ENCODE measurements at regions not wholly inside any gene's neighbourhood (a gene's known extent, or its start where the extent isn't known, plus 50 kb on each side); places are given as distances from the start of the nearest gene placed in this dataset.

GRCh38 chr3:31013090-31013489 is 118.6 kb upstream of the GADL1 start:
- no peaks in the 10 kb centered on the region for H3K36me3 ChIP-seq (ENCODE audit: insufficient read depth, low read length)
- H3K27me3 ChIP-seq (ENCODE audit: insufficient read depth, low read length) = no peaks in the 10 kb centered on the region
- peaks cover 6% of the 10 kb centered on the region for H3K4me1 ChIP-seq (ENCODE audit: insufficient read depth, low read length)
- H2AFZ ChIP-seq (ENCODE audit: low read depth, low read length) = no peak overlapping the region
- H3K4me3 ChIP-seq (ENCODE audit: low read length) = no peak overlapping the region
- H3K9me3 ChIP-seq (ENCODE audit: low read length) = no peaks in the 10 kb centered on the region

DNA sequence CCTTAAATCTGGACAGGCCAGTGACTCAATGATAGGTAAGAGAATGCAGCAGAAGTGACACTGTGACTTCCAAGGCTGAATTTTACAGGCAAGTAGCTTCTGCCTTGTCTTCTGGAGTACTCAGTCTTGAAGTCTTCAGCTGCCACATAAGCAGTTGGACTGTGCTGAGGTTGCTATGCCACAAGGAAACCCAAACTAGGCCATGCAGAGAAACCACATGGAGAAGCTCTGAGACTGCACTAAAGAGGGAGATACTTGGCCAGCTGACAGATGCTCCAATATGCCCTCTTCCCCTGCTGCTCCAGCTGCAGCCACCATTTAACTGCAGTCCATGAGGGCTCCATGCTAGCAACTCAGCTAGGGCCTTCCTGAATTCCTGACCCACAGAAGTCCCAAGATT is 119.4 kb upstream of the GADL1 start:
- Histone ChIP-seq H3K4me3 (ENCODE audit: low read length) (no peak overlapping the region), H3K9me3 (ENCODE audit: low read length) (no peaks in the 10 kb centered on the region), H3K4me1 (ENCODE audit: insufficient read depth, low read length) (peaks cover 6% of the 10 kb centered on the region), H2AFZ (ENCODE audit: low read depth, low read length) (no peak overlapping the region), H3K36me3 (ENCODE audit: insufficient read depth, low read length) (no peaks in the 10 kb centered on the region), H3K27me3 (ENCODE audit: insufficient read depth, low read length) (no peaks in the 10 kb centered on the region)

- no peak overlapping the region for H3K4me3 ChIP-seq (ENCODE audit: low read length)
- H3K36me3 ChIP-seq (ENCODE audit: insufficient read depth, low read length) = no peaks in the 10 kb centered on the region
- no peaks in the 10 kb centered on the region for H3K9me3 ChIP-seq (ENCODE audit: low read length)
- H3K4me1 ChIP-seq (ENCODE audit: insufficient read depth, low read length) = peaks cover 6% of the 10 kb centered on the region
- H2AFZ ChIP-seq (ENCODE audit: low read depth, low read length) = no peak overlapping the region
- H3K27me3 ChIP-seq (ENCODE audit: insufficient read depth, low read length) = no peaks in the 10 kb centered on the region
Measured at GRCh38 chr3:31014317-31015040, 120.0 kb upstream of the GADL1 start.

- Histone ChIP-seq H3K27me3 (ENCODE audit: insufficient read depth, low read length) (no peaks in the 10 kb centered on the region), H3K36me3 (ENCODE audit: insufficient read depth, low read length) (no peaks in the 10 kb centered on the region), H3K4me3 (ENCODE audit: low read length) (no peak overlapping the region), H2AFZ (ENCODE audit: low read depth, low read length) (no peak overlapping the region), H3K9me3 (ENCODE audit: low read length) (no peaks in the 10 kb centered on the region), H3K4me1 (ENCODE audit: insufficient read depth, low read length) (no peaks in the 10 kb centered on the region)
Measured at GRCh38 chr3:31016196-31016595, 121.7 kb upstream of the GADL1 start.

GRCh38 chr3:31022716-31023115 is 128.3 kb upstream of the GADL1 start:
- H3K4me3 ChIP-seq (ENCODE audit: low read length) = no peak overlapping the region
- H2AFZ ChIP-seq (ENCODE audit: low read depth, low read length) = no peak overlapping the region
- no peaks in the 10 kb centered on the region for H3K4me1 ChIP-seq (ENCODE audit: insufficient read depth, low read length)
- no peaks in the 10 kb centered on the region for H3K27me3 ChIP-seq (ENCODE audit: insufficient read depth, low read length)
- no peaks in the 10 kb centered on the region for H3K36me3 ChIP-seq (ENCODE audit: insufficient read depth, low read length)
- H3K9me3 ChIP-seq (ENCODE audit: low read length) = no peaks in the 10 kb centered on the region

DNA sequence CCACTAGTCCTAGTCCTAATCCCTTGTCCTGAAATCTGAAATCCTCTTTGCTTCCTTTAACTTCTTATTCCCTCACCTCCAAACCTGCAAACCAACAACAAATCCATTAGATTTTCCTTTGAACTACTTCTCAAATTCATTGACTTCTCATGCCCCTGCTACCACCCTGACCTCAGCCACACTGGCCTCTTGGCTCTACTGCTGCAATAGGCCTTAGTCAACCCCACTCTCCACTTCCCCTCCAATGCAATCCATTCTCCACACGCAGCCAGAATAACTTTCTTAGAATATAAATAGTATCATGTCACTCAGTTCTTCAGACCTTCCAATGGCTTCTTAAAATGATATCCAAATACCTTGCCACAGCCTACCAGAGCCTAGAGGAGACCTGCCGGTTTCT is 131.1 kb upstream of the GADL1 start:
- Histone ChIP-seq H3K4me3 (ENCODE audit: low read length) (no peak overlapping the region), H3K27me3 (ENCODE audit: insufficient read depth, low read length) (no peaks in the 10 kb centered on the region), H3K4me1 (ENCODE audit: insufficient read depth, low read length) (no peaks in the 10 kb centered on the region), H3K36me3 (ENCODE audit: insufficient read depth, low read length) (no peaks in the 10 kb centered on the region), H2AFZ (ENCODE audit: low read depth, low read length) (no peak overlapping the region), H3K9me3 (ENCODE audit: low read length) (no peaks in the 10 kb centered on the region)

DNA sequence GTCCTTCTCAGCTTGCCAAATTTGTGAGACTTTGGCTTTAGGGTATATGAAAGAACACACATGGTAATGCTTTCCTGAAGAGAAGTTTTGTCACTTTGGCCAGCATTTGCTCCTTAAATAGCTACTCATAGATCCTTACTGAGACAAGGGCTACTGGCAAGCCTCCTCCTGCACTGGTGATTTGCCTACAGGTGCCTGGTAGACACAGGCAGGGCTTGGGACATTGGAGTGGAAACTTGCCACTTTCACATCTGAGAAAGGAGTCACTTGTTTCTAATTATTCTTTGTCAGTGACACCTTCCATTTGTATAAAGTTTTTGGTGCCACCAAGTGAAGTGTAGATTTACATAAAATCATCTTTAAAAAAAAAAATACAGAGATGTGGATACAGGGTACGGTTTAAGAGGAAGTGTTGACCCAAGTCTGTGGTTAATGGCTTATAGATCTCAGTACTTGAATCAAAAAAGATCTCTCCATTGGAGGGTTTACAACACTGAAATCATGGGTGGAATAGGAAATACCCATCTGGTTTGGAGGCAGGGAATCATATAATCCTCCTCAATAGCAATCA is 132.8 kb upstream of the GADL1 start:
- no peak overlapping the region for H2AFZ ChIP-seq (ENCODE audit: low read depth, low read length)
- H3K36me3 ChIP-seq (ENCODE audit: insufficient read depth, low read length) = no peaks in the 10 kb centered on the region
- H3K4me3 ChIP-seq (ENCODE audit: low read length) = no peak overlapping the region
- no peaks in the 10 kb centered on the region for H3K9me3 ChIP-seq (ENCODE audit: low read length)
- no peaks in the 10 kb centered on the region for H3K27me3 ChIP-seq (ENCODE audit: insufficient read depth, low read length)
- H3K4me1 ChIP-seq (ENCODE audit: insufficient read depth, low read length) = no peaks in the 10 kb centered on the region

DNA sequence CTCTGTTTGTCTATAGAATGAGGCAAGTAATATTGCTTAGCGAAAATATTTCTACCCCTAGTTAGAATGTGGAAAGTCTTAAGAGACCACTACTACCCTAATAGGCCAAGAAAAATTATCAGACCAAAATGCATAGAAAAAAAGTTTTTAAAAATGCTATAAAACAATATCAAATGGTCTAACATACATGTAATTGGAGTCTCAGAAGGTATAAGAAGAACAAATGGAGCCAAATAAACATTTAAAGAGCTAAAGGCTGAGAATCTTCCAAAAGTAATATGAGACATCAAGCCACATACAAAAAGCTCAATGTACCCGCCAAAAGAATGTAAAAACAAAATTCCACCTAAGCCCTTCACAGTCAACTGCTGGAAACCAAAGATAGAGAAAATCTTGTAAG is 133.5 kb upstream of the GADL1 start:
- Histone ChIP-seq H2AFZ (ENCODE audit: low read depth, low read length) (no peak overlapping the region), H3K27me3 (ENCODE audit: insufficient read depth, low read length) (no peaks in the 10 kb centered on the region), H3K4me1 (ENCODE audit: insufficient read depth, low read length) (no peaks in the 10 kb centered on the region), H3K36me3 (ENCODE audit: insufficient read depth, low read length) (no peaks in the 10 kb centered on the region), H3K9me3 (ENCODE audit: low read length) (no peaks in the 10 kb centered on the region), H3K4me3 (ENCODE audit: low read length) (no peak overlapping the region)

DNA sequence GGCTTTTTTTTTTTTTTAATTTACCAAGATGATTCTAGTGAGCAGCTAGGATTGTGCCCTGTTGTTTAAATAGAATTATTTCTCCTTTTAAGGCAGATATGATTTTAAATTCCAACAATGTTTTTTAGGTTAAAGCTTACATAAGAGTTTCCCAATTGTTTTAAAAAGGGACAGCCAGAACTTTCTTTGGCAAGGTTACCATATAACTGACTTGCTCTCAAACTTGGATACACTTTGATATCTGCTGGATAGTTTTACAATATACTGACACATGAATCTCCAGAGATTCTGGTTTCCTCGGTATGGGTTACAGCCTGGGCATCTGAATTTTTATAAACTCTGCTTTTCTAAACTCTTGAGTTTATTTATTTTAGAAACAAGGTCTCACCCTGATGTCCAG is 134.3 kb upstream of the GADL1 start:
- Histone ChIP-seq H3K4me3 (ENCODE audit: low read length) (no peak overlapping the region), H3K4me1 (ENCODE audit: insufficient read depth, low read length) (no peaks in the 10 kb centered on the region), H3K9me3 (ENCODE audit: low read length) (no peaks in the 10 kb centered on the region), H3K36me3 (ENCODE audit: insufficient read depth, low read length) (no peaks in the 10 kb centered on the region), H2AFZ (ENCODE audit: low read depth, low read length) (no peak overlapping the region), H3K27me3 (ENCODE audit: insufficient read depth, low read length) (no peaks in the 10 kb centered on the region)

DNA sequence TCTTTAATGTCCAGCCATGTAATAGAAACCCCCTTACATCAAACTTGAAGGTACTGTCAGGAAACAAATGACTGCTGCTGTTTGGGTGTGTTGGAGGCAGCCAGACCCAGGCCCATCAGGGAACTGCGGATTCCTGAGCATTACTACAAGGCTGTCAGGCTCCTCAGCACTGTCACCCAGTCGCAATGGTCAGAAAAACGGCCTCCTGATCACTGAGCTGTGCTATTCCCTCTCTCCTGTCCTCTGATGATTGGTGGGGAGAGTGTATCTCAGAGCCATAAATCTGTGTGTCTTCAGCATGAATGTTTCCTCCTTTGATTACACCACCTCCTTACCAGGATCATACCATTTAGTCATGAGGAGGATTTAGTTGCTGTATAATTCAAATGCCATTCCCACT is 135.2 kb upstream of the GADL1 start:
- H3K9me3 ChIP-seq (ENCODE audit: low read length) = no peaks in the 10 kb centered on the region

DNA sequence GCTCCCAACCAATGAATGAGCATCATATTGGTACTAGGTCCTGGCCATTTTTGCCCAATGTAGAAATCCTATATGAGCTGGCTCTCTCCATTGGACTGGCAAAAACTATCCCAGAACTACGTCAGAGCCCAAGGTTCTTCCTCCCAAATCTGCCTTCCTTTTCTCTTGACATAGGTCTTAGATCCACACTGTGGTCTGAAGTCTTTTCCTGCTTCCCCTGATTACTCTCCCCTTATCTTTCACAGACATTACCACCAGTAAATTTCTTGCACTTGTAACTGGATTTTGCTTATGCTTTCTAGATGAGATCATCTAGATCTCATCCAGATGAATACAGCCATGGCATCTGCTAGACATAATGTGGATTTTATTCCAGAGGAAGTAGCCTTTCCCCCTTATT is 141.2 kb upstream of the GADL1 start:
- Histone ChIP-seq H3K9me3 (ENCODE audit: low read length) (no peaks in the 10 kb centered on the region), H3K27me3 (ENCODE audit: insufficient read depth, low read length) (no peaks in the 10 kb centered on the region), H2AFZ (ENCODE audit: low read depth, low read length) (no peak overlapping the region)

More for the DNA sequence above, 135.2 kb upstream of the GADL1 start:
- Histone ChIP-seq H2AFZ (ENCODE audit: low read depth, low read length) (no peak overlapping the region), H3K36me3 (ENCODE audit: insufficient read depth, low read length) (no peaks in the 10 kb centered on the region), H3K4me1 (ENCODE audit: insufficient read depth, low read length) (no peaks in the 10 kb centered on the region), H3K27me3 (ENCODE audit: insufficient read depth, low read length) (no peaks in the 10 kb centered on the region), H3K4me3 (ENCODE audit: low read length) (no peak overlapping the region)

GRCh38 chr3:31038086-31038739 is 143.8 kb upstream of the GADL1 start:
- peaks cover 5% of the 10 kb centered on the region for H3K4me1 ChIP-seq (ENCODE audit: insufficient read depth, low read length)

More for the DNA sequence above, 141.2 kb upstream of the GADL1 start:
- H3K36me3 ChIP-seq (ENCODE audit: insufficient read depth, low read length) = no peaks in the 10 kb centered on the region
- H3K4me1 ChIP-seq (ENCODE audit: insufficient read depth, low read length) = no peaks in the 10 kb centered on the region
- no peak overlapping the region for H3K4me3 ChIP-seq (ENCODE audit: low read length)

GRCh38 chr3:31039145-31039544 is 144.7 kb upstream of the GADL1 start:
- no peaks in the 10 kb centered on the region for H3K27me3 ChIP-seq (ENCODE audit: insufficient read depth, low read length)
- H3K4me1 ChIP-seq (ENCODE audit: insufficient read depth, low read length) = peaks cover 5% of the 10 kb centered on the region
- no peaks in the 10 kb centered on the region for H3K36me3 ChIP-seq (ENCODE audit: insufficient read depth, low read length)
- no peak overlapping the region for H2AFZ ChIP-seq (ENCODE audit: low read depth, low read length)
- no peak overlapping the region for H3K4me3 ChIP-seq (ENCODE audit: low read length)
- H3K9me3 ChIP-seq (ENCODE audit: low read length) = no peaks in the 10 kb centered on the region

More at GRCh38 chr3:31038086-31038739, 143.8 kb upstream of the GADL1 start:
- no peaks in the 10 kb centered on the region for H3K27me3 ChIP-seq (ENCODE audit: insufficient read depth, low read length)
- H3K36me3 ChIP-seq (ENCODE audit: insufficient read depth, low read length) = no peaks in the 10 kb centered on the region
- H3K9me3 ChIP-seq (ENCODE audit: low read length) = no peaks in the 10 kb centered on the region
- no peak overlapping the region for H2AFZ ChIP-seq (ENCODE audit: low read depth, low read length)
- H3K4me3 ChIP-seq (ENCODE audit: low read length) = no peak overlapping the region

Measured in neuron (in vitro differentiated cells).